ENCODE measurements at regions not wholly inside any gene's neighbourhood (a gene's known extent, or its start where the extent isn't known, plus 50 kb on each side); places are given as distances from the start of the nearest gene placed in this dataset.

DNA sequence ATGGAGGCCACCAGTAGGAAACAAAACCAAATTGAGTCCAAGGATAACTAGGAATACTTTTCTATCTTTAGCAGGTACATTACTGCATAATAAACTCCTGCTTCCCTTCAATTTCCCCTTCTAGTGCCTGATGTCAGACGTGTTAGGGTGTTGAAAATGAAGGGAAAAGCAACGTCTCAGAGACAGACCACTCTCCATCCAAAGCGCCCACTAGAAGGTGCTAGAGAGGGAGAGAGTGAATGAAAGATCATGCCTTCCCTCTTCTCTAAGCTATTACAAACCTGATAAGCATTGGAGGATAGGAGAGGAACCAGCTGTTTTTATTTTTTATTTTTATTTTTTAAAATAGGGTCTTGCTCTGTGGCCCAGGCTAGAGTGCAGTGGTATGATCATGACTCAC is 64.1 kb downstream of the ZNF641 start:
- in situ Hi-C loops (cut with HindIII; ENCODE audit: low pct_ligation_motif_present, low pct_unique_long_range_greater_than_20kb, low sequenced_read_pairs), result no loop called here
- DNase-seq, result peak; percentile 42

DNA sequence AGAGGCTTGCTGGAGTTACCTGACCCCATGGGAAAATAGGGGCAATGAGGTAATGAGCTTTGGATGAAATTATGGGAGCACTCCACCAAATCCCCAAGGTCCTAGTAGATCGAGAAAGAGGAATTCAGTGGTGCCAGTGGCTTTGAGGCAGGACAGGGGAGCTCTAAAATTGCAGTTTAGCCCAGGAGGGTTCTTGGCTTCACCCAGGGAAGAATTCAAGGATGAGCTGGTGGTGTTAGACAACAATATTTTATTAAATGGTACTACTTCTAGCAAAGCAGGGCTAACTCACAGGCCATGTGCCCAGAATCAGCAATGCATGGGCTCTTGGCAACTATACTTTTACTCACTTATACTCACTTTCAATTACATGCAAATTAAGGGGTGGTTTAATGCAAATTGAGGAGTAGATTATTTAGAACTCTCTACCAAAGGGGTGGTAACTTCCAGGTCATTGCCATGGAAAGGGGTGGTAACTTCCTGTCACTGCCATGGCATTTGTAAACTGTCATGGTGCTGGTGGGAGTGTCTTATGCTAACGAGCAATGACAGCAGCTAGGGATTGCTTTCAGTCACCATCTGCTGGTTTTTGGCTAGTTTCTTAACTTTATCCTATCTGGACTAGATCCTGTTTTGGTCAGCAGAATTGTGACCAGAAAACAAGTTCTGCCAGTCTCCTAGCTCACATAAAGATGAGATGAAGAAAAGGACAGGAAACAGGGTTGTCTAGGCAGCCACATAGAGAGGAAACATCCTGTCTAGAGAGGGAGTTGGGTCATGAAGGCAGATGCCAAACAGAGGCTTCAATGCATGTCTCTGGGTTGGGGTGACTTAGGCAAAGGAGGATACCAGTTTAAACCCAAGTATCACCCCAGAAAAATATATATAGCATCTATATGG is 64.7 kb downstream of the ZNF641 start:
- no peak for DNase-seq
- in situ Hi-C loops (cut with HindIII; ENCODE audit: low pct_ligation_motif_present, low pct_unique_long_range_greater_than_20kb, low sequenced_read_pairs), result no loop called here

DNA sequence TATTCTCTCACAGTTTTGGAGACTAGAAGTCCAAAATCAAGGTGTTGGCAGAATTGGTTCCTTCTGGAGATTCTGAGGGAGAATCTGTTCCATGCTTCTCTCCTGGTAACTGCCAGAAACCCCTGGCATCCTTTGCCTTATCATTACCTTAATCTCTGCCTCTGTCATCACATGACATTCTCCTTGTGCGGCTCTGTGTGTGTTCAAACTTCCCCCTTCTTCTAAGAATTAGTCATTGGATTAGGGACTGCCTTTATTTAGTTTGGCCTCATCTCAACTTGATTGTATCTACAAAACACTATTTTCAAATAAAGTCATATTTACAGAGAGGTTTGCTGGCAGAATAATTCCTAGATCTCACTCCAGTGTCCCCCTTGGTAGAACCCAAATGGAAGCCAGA is 68.9 kb downstream of the ZNF641 start:
- DNase-seq, result no peak
- in situ Hi-C loops (cut with HindIII; ENCODE audit: low pct_ligation_motif_present, low pct_unique_long_range_greater_than_20kb, low sequenced_read_pairs), result no loop called here

DNA sequence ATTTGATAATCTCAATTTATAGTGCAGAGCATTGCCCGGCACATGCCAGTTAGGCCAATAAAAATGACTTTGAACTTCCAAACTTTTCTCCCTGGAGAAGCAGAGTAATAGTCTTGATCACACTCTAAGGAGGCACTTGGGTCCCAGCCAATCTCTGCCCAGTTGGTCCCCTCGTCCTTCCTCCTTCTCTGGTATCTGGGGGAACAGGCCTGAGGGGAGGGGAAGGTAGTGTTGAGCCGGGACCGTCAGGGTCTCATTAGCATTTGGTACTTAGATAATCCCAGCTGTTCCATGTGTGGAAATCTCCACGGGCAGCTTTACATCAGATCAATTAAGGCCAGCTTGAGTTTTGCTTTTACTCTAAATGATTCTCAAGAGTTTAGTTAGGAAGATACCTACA is 70.1 kb downstream of the ZNF641 start:
- no peak for DNase-seq
- in situ Hi-C loops (cut with HindIII; ENCODE audit: low pct_ligation_motif_present, low pct_unique_long_range_greater_than_20kb, low sequenced_read_pairs), result no loop called here

DNA sequence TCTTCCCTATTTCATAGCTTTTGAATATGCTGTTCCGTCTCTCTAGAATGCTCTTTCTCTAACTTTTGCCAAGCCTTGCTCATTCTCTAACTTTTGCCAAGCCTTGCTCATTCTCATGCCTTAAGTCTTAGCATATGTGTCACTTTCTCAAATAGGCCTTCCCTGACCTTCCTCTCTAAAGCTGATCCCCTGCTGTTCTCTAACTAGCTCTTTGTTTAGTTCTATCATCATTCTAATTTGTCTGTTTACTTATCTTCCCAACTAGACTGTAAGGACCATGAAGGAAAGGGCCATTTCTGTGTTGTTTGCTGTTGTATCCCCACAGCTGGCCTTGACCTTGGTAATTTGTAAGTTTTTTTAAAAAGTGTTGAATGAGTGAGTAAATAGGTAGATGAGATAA is 71.1 kb downstream of the ZNF641 start:
- in situ Hi-C loops (cut with HindIII; ENCODE audit: low pct_ligation_motif_present, low pct_unique_long_range_greater_than_20kb, low sequenced_read_pairs), result no loop called here

GRCh38 chr12:48279101-48279500 is 71.6 kb downstream of the ZNF641 start:
- no peak for DNase-seq
- in situ Hi-C loops (cut with HindIII; ENCODE audit: low pct_ligation_motif_present, low pct_unique_long_range_greater_than_20kb, low sequenced_read_pairs), result no loop called here

More for the DNA sequence above, 71.1 kb downstream of the ZNF641 start:
- no peak for DNase-seq

DNA sequence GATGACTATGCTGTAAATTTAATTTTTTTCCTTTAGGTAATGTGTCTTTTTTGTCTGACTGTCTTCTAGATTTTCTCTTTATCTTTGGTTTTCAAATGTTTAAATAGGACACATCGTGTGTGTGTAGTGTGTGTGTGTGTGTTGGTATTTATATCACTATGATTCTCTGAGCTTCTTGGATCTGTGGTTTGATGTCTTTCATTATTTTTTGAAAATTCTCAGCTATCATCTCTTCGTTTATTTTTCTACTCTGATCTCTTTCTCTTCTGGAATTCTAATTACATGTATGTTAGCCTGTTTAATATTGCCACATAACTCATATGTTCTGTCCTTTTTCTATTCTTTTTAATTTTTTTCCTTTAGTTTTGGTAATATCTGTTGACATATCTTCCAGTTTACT is 73.5 kb upstream of the OR10AD1 start:
- no peak for DNase-seq
- in situ Hi-C loops (cut with HindIII; ENCODE audit: low pct_ligation_motif_present, low pct_unique_long_range_greater_than_20kb, low sequenced_read_pairs), result no loop called here

DNA sequence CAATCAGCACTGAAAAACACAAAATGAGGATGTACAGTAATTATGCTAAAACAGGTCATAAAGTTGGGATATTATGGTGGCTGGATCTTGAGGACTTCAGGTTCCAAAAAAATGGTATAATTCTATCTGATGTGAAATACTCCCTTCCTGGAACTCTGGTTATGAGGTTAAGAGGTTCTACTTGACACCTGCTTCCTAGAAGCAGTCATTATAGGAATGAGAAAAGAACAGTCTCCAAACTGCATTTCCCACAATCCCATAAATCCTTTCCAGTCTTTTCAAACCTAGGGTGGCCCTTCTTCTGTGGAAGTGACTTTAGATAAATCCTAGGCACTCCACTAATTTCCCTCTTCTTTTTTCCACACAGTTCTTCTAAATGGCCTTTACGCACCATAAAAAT is 63.7 kb upstream of the OR10AD1 start:
- no peak for DNase-seq
- in situ Hi-C loops (cut with HindIII; ENCODE audit: low pct_ligation_motif_present, low pct_unique_long_range_greater_than_20kb, low sequenced_read_pairs), result no loop called here

DNA sequence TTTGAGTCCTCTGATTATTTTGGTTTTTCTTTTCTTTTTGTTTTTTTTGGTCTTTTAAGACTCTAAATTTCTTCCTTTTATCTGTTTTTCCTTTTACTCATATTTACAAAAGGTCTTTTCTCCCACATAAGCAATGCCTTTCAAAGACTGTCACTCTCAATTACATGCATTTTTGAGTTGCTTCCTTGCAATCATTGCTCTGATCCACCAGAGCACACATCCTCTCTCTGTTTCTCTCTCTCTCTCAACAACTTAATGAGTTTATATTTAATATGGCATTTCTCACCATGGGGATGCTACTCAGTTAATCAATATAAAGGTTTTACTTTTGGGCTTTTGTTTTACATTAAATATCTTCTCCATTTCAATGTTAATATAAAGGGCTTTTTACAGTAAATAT is 62.7 kb upstream of the OR10AD1 start:
- in situ Hi-C loops (cut with HindIII; ENCODE audit: low pct_ligation_motif_present, low pct_unique_long_range_greater_than_20kb, low sequenced_read_pairs), result no loop called here

DNA sequence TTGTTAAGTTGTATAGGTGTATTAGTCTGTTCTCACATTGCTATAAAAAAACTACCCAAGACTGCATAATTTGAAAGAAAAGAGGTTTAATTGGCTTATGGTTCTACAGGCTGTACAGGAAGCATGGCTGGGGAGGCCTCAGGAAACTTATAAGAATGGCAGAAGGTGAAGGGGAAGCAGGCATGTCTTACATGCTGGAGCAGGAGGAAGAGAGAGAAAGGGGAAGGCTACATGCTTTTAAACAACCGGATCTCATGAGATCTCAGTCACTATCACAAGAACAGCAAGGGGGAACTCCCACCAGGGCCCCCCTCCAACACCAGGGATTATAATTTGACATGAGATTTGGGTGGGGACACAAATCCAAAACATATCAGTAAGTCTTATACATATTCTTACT is 60.5 kb upstream of the OR10AD1 start:
- DNase-seq, result no peak
- in situ Hi-C loops (cut with HindIII; ENCODE audit: low pct_ligation_motif_present, low pct_unique_long_range_greater_than_20kb, low sequenced_read_pairs), result no loop called here

More for the DNA sequence above, 62.7 kb upstream of the OR10AD1 start:
- DNase-seq, result no peak

- no peak for DNase-seq
- in situ Hi-C loops (cut with HindIII; ENCODE audit: low pct_ligation_motif_present, low pct_unique_long_range_greater_than_20kb, low sequenced_read_pairs), result no loop called here
These were observed 58.7 kb upstream of the OR10AD1 start for GRCh38 chr12:48261773-48262172.
